ENCODE measurements at regions not wholly inside any gene's neighbourhood (a gene's known extent, or its start where the extent isn't known, plus 50 kb on each side); places are given as distances from the start of the nearest gene placed in this dataset.
"Not testable (repeated sequence)": the region's sequence is repeated elsewhere in the genome, so short reads cannot be mapped to it uniquely, and the experiment has no call there.

DNA sequence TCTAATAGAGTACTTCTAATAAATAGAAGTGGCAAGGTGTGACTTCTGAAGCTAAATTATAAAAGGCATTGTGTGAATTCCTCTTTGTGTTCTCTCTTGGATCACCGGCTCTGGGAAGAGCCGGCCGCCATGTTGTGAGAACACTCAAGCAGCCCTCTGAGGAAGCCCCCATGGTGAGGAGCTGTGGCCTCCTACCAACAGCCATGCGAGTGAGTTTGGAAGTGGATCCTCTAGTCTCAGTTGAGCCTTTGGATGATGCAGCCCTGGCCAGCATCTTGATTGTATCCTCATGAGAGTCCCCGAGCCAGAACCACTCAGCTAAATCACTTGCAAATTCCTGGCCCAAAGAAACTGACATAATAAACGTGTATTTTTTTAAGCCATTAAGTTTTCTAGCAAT, 94.5 kb upstream of the CARD11 start:
- peak; percentile 41 for DNase-seq

DNA sequence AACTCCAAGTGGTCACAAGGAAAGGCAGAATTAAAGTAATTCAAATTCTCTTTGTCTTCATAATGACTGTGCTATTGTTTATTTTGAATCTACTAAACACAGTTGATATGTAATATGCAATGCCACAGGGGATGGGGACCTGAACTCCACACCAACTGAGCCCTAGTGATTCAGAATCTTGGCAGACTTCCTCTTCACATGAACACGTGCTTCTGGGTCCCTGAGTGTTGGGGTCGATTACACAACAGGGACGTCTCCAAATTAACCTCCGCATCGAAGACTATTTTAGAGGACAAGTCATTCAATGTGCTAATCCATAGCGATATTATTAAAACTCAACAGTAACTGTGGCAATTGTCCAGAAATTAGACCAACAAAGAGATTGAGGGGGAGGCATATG, 95.3 kb upstream of the CARD11 start:
- DNase-seq = no peak

- DNase-seq = peak; percentile 24
Observed at GRCh38 chr7:3140834-3141233, 97.2 kb upstream of the CARD11 start.

- peak; percentile 2 for DNase-seq
Observed at GRCh38 chr7:3141326-3141725, 97.7 kb upstream of the CARD11 start.

- DNase-seq = peak; percentile 12
Observed at GRCh38 chr7:3143869-3144775, 100.5 kb upstream of the CARD11 start.

GRCh38 chr7:3144776-3145125, 101.1 kb upstream of the CARD11 start:
- peak; percentile 13 for DNase-seq

DNA sequence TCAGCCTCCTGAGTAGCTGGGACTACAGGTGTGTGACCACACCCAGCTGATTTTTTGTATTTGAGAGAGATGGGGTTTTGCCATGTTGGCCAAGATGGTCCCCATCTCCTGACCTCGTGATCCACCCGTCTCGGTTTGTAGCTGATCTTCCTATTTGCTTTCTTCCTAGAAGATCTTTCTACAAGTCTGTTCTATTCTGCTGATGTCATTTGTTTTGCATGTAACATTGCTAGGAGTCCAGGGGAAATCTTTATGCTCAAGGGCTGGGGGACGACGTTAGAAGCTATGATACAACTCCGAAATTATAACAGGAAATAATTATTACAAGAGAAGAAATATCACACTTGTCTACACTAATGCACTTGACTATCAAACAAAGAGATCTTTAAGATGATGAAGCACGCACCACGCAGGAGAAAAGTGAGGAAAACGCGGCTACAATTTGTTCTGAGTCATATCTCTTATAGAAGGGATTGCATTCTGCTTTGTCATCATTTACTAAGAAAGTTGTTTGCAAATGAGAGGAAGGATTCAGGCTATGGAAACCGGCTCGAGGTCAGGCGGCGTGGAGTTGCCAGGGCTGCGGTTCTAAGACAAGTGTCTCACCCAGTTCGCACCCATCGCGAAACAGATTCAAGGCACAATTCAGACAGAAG, 103.0 kb upstream of the CARD11 start:
- DNase-seq = peak; percentile 4

DNA sequence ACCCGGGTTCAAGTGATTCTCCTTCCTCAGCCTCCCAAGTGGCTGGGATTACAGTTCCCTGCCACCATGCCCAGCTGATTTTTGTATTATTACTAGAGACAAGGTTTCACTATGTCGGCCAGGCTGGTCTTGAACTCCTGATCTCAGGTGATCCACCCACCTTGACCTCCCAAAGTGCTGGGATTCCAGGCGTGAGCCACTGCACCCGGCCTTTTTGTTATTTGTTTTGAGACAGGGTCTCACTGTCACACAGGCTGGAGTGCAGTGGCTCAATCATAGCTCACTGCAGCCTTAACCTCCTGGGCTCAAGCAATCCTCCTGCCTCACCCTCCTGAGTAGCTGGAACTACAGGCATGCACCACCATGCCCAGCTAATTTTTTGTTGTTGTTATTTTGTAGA, 104.8 kb upstream of the CARD11 start:
- DNase-seq = peak; percentile 25

DNA sequence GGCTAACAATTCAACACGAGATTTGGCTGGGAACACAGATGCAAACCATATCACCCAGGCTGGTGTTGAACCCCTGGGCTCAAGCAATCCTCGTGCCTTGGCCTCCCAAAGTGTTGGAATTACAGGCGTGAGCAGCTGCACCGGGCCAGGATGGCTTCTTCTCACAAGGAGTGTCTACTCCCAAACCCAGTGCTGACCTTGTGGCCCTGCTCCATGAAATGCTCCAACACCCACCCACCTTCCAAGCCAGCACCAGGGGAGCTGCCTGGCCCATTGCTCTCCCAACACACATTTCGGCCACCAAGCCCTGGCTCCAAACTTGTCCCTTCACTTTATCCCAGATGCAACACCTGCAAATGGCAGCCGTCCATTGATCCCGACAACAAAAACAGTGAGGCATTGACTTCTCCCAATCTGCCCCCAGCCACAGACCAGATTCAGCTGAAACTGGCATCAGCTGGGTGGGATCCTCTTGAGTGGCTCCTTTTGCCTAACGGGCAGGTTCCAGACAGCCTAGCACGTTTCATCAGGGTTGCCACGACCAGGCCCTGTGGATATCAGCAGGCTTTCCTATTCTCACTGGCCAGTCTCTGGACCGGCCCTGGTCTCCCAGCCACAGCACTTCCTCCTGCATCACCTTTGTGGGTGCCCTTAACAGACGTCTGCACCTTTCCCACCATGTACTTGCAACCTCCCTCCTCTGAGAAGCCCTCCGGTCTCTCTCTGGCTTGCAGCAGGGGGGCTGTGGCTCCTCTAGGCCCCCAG, 105.7 kb upstream of the CARD11 start:
- peak; percentile 45 for DNase-seq

GRCh38 chr7:3150027-3150426, 106.4 kb upstream of the CARD11 start:
- no peak for DNase-seq

GRCh38 chr7:3151784-3152183, 108.1 kb upstream of the CARD11 start:
- no peak for DNase-seq

DNA sequence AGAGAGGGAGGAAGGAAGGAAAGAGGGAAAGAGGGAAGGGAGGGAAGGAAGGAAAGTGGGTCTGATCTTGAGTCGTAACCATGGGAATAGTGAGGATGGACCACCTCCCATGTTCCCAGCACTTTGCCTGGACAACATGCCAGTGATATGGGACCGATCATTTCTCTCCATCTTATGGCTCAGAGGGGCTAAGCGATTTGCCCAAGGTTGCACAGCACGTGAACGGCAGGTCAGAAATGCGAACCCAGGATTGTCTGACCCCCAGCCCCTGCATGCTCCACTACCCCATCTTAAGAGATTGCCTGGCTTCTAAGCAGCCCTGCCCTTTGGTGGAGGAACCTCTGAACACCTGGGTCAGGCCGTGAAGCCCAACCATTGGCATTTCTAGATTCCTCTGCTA, 109.0 kb upstream of the CARD11 start:
- no peak for DNase-seq

DNA sequence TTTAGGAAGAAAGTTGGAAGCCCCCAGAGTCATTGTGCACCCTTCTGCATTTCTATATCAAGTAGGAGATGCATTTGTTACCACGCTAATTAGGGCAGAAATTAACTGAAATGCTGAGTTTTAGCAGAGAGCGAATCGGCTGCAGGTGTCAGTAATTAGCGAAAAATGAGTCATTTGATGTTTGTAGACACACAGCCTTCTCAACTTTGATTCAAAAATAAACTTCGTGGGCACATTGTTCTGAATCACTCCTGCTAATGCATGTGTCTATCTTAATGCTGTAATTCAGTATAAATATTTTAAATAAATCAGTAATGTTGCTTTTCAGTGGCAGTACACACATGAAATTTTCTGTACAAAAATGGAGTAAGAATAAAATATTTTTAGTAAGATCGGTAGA, 109.5 kb upstream of the CARD11 start:
- DNase-seq = no peak

- DNase-seq = no peak
Observed at GRCh38 chr7:3154317-3154716, 110.7 kb upstream of the CARD11 start.

DNA sequence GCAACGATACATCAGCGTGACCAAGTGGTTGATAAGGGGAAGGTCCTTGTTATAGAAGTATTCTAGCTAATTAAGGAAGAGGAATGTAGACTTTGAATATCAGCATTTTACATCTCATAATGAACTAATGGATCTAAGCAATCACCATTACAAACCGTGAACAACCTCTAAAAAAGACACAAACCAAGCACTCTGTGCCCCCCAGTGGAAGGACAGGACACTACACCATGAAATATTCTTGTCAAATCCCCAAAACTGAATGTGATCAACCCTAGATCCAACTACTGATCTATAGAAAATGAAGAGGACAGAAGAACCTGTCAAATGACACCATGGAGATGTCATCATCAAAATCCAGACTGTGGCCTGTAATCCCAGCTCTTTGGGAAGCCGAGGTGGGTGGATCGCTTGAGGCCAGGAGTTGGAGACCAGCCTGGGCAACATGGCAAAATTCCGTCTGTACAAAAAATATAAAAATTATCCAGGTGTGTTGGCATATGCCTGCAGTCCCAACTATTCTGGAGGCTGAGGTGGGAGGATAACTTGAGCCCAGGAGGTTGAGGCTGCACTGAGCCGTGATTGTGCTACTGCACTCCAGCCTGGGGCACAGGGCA, 111.3 kb upstream of the CARD11 start:
- DNase-seq = peak; percentile 77

DNA sequence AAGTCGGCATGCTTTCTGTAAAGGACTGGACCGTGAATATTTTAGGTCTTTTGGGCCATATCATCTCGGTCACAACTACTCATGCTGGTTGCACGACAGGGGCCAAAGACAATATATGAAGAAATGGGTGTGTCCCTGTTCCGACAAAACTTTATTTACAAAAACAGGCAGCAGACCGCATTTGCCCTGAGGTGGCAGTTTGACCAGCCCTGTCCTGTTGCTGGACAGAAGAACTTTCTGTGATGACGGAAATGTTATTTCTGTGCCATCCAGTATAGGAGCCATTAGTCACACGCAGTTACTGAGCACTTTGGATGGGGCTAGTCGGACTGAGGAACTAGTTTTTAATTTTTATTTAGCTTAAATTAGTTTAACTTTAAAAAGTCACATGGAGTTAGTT, 112.8 kb upstream of the CARD11 start:
- DNase-seq = no peak

DNA sequence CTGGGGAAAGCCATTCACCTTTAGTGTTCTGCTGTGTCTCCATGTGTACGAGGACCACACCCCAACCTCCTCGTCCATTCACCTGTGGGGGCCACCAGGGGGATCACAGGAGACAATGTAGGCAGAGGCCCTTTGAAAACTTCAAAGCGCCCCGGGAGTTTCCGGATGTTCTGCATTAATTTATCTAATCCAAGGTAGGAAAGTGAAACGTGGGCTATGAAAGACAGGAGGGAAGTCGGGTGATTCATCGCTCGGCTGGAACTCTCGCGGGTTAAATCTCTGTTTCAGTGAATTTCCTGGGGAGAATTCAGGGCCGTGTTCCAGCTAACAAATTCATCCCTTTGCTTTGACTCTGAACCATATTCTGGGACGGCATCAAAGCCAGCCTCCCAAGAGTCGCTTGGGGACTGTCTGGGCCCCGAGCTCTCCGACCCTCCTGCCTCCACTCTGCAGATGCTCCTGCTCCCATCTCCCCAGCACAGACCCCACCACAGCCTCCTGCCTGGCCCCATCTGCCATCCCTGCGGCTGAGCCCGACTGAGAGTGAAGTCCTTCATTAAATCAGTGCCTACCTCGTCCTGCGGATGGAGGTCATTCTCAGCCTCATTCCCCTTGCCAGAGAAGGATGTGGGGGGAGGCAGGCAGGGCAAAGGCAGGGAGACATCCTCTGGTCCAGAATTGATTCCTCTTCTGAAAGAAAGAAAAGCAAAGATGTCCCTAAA, 114.1 kb upstream of the CARD11 start:
- no peak for DNase-seq

- no peak for DNase-seq
Observed at GRCh38 chr7:3158341-3158760, 114.7 kb upstream of the CARD11 start.

DNA sequence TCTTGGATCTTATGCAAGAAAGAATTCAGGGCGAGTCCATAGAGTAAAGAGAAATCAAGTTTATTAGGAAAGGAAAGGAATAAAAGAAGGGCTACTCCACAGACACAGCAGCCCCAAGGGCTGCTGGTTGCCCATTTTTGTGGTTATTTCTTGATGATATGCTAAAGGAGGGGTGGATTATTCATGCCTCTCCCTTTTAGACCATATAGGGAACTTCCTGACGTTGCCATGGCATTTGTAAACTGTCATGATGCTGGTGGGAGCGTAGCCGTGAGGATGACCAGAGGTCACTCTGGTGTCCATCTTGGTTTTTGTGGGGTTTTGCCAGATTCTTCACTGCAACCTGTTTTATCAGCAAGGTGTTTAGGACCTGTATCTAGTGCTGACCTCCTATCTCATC, 115.4 kb upstream of the CARD11 start:
- DNase-seq = no peak

GRCh38 chr7:3159445-3159844, 115.8 kb upstream of the CARD11 start:
- DNase-seq = no peak

DNA sequence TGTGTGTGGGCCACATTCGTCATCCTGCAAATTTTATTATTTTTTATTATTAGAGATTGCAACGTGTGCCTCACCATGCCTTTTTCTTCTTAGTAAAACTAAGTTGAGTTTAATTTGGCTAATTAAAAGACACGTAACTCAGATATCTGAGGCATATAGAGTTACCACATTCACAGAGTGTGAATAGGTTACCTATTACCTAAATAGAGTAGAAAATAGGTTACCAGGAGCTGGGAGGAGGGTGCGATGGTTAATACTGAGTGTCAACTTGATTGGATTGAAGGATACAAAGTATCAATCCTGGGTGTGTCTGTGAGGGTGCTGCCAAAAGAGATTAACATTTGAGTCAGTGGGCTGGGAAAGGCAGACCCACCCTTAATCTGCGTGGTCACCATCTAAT, 116.3 kb upstream of the CARD11 start:
- DNase-seq = not testable (repeated sequence)

- DNase-seq = no peak
Observed at GRCh38 chr7:3162289-3162688, 118.6 kb upstream of the CARD11 start.

GRCh38 chr7:3162798-3163197, 119.1 kb upstream of the CARD11 start:
- DNase-seq = not testable (repeated sequence)

Measured in activated effector memory CD4-positive, alpha-beta T cell treated with anti-CD3 and anti-CD28 coated beads, Interleukin-2, amount 50 U/mL, for 16 hours (primary cell).